ENCODE measurements at regions not wholly inside any gene's neighbourhood (a gene's known extent, or its start where the extent isn't known, plus 50 kb on each side); places are given as distances from the start of the nearest gene placed in this dataset.
A peak's percentile ranks its signal among the peaks of the same experiment; 100 is the strongest.

- Histone ChIP-seq H3K4me1 (ENCODE audit: control insufficient read depth in 1 of 2, insufficient read depth in 2 of 2, low read length in 2 of 2) (peaks cover 0 to 5% of the 10 kb centered on the region in 2 donors), H3K27ac (ENCODE audit: low read length) (no peak overlapping the region), H3K9me3 (ENCODE audit: control insufficient read depth in 1 of 2, low read length in 2 of 2) (no peaks in the 10 kb centered on the region), H3K27me3 (ENCODE audit: low read depth, low read length) (no peaks in the 10 kb centered on the region), H3K36me3 (ENCODE audit: control insufficient read depth in 1 of 2, insufficient read depth in 2 of 2, low read length in 2 of 2) (no peaks in the 10 kb centered on the region), H3K4me3 (ENCODE audit: low read depth in 1 of 2, low read length in 2 of 2) (peak overlapping the region in 1 of 2 donors; percentile 8)
Observed at GRCh38 chr13:34155931-34156607, 338.1 kb downstream of the RFC3 start.

- peak overlapping the region in 1 of 2 donors; percentile 8 for H3K4me3 ChIP-seq (ENCODE audit: low read depth in 1 of 2, low read length in 2 of 2)
- H3K4me1 ChIP-seq (ENCODE audit: control insufficient read depth in 1 of 2, insufficient read depth in 2 of 2, low read length in 2 of 2), result peaks cover 0 to 5% of the 10 kb centered on the region in 2 donors
- peak overlapping the region; percentile 11 for H3K27ac ChIP-seq (ENCODE audit: low read length)
- H3K9me3 ChIP-seq (ENCODE audit: control insufficient read depth in 1 of 2, low read length in 2 of 2), result no peaks in the 10 kb centered on the region
- no peaks in the 10 kb centered on the region for H3K36me3 ChIP-seq (ENCODE audit: control insufficient read depth in 1 of 2, insufficient read depth in 2 of 2, low read length in 2 of 2)
- H3K27me3 ChIP-seq (ENCODE audit: low read depth, low read length), result no peaks in the 10 kb centered on the region
Observed at GRCh38 chr13:34156841-34157365, 339.0 kb downstream of the RFC3 start.

- Histone ChIP-seq H3K27me3 (ENCODE audit: low read depth, low read length) (no peaks in the 10 kb centered on the region), H3K9me3 (ENCODE audit: control insufficient read depth in 1 of 2, low read length in 2 of 2) (no peaks in the 10 kb centered on the region), H3K36me3 (ENCODE audit: control insufficient read depth in 1 of 2, insufficient read depth in 2 of 2, low read length in 2 of 2) (no peaks in the 10 kb centered on the region), H3K27ac (ENCODE audit: low read length) (no peak overlapping the region), H3K4me3 (ENCODE audit: low read depth in 1 of 2, low read length in 2 of 2) (no peak overlapping the region), H3K4me1 (ENCODE audit: control insufficient read depth in 1 of 2, insufficient read depth in 2 of 2, low read length in 2 of 2) (peaks cover 0 to 11% of the 10 kb centered on the region in 2 donors)
Observed at GRCh38 chr13:34159946-34160345, 342.0 kb downstream of the RFC3 start.

GRCh38 chr13:34161931-34162543, 344.1 kb downstream of the RFC3 start:
- Histone ChIP-seq H3K4me3 (ENCODE audit: low read depth in 1 of 2, low read length in 2 of 2) (peak overlapping the region; percentile 5 to 14), H3K27me3 (ENCODE audit: low read depth, low read length) (no peaks in the 10 kb centered on the region), H3K9me3 (ENCODE audit: control insufficient read depth in 1 of 2, low read length in 2 of 2) (no peaks in the 10 kb centered on the region), H3K4me1 (ENCODE audit: control insufficient read depth in 1 of 2, insufficient read depth in 2 of 2, low read length in 2 of 2) (peaks cover 0 to 6% of the 10 kb centered on the region in 2 donors), H3K27ac (ENCODE audit: low read length) (peak overlapping the region; percentile 78), H3K36me3 (ENCODE audit: control insufficient read depth in 1 of 2, insufficient read depth in 2 of 2, low read length in 2 of 2) (no peaks in the 10 kb centered on the region)

GRCh38 chr13:34162544-34162933, 344.6 kb downstream of the RFC3 start:
- Histone ChIP-seq H3K9me3 (ENCODE audit: control insufficient read depth in 1 of 2, low read length in 2 of 2) (no peaks in the 10 kb centered on the region), H3K27ac (ENCODE audit: low read length) (peak overlapping the region; percentile 78), H3K4me1 (ENCODE audit: control insufficient read depth in 1 of 2, insufficient read depth in 2 of 2, low read length in 2 of 2) (peaks cover 0 to 6% of the 10 kb centered on the region in 2 donors), H3K4me3 (ENCODE audit: low read depth in 1 of 2, low read length in 2 of 2) (peak overlapping the region; percentile 5 to 14), H3K27me3 (ENCODE audit: low read depth, low read length) (no peaks in the 10 kb centered on the region), H3K36me3 (ENCODE audit: control insufficient read depth in 1 of 2, insufficient read depth in 2 of 2, low read length in 2 of 2) (no peaks in the 10 kb centered on the region)

- H3K9me3 ChIP-seq (ENCODE audit: control insufficient read depth in 1 of 2, low read length in 2 of 2), result no peaks in the 10 kb centered on the region
- H3K27ac ChIP-seq (ENCODE audit: low read length), result no peak overlapping the region
- H3K4me3 ChIP-seq (ENCODE audit: low read depth in 1 of 2, low read length in 2 of 2), result no peak overlapping the region
- peaks cover 0 to 6% of the 10 kb centered on the region in 2 donors for H3K4me1 ChIP-seq (ENCODE audit: control insufficient read depth in 1 of 2, insufficient read depth in 2 of 2, low read length in 2 of 2)
- H3K27me3 ChIP-seq (ENCODE audit: low read depth, low read length), result no peaks in the 10 kb centered on the region
- H3K36me3 ChIP-seq (ENCODE audit: control insufficient read depth in 1 of 2, insufficient read depth in 2 of 2, low read length in 2 of 2), result no peaks in the 10 kb centered on the region
Observed at GRCh38 chr13:34164582-34164981, 346.6 kb downstream of the RFC3 start.

GRCh38 chr13:34165158-34165557, 347.2 kb downstream of the RFC3 start:
- H3K27me3 ChIP-seq (ENCODE audit: low read depth, low read length), result no peaks in the 10 kb centered on the region
- peaks cover 0 to 6% of the 10 kb centered on the region in 2 donors for H3K4me1 ChIP-seq (ENCODE audit: control insufficient read depth in 1 of 2, insufficient read depth in 2 of 2, low read length in 2 of 2)
- H3K9me3 ChIP-seq (ENCODE audit: control insufficient read depth in 1 of 2, low read length in 2 of 2), result no peaks in the 10 kb centered on the region
- no peak overlapping the region for H3K27ac ChIP-seq (ENCODE audit: low read length)
- H3K36me3 ChIP-seq (ENCODE audit: control insufficient read depth in 1 of 2, insufficient read depth in 2 of 2, low read length in 2 of 2), result no peaks in the 10 kb centered on the region
- no peak overlapping the region for H3K4me3 ChIP-seq (ENCODE audit: low read depth in 1 of 2, low read length in 2 of 2)

GRCh38 chr13:34166406-34166805, 348.5 kb downstream of the RFC3 start:
- H3K9me3 ChIP-seq (ENCODE audit: control insufficient read depth in 1 of 2, low read length in 2 of 2), result no peaks in the 10 kb centered on the region
- no peak overlapping the region for H3K27ac ChIP-seq (ENCODE audit: low read length)
- no peaks in the 10 kb centered on the region for H3K27me3 ChIP-seq (ENCODE audit: low read depth, low read length)
- no peak overlapping the region for H3K4me3 ChIP-seq (ENCODE audit: low read depth in 1 of 2, low read length in 2 of 2)
- H3K36me3 ChIP-seq (ENCODE audit: control insufficient read depth in 1 of 2, insufficient read depth in 2 of 2, low read length in 2 of 2), result no peaks in the 10 kb centered on the region
- H3K4me1 ChIP-seq (ENCODE audit: control insufficient read depth in 1 of 2, insufficient read depth in 2 of 2, low read length in 2 of 2), result peaks cover 0 to 6% of the 10 kb centered on the region in 2 donors

GRCh38 chr13:34167347-34167746, 349.4 kb downstream of the RFC3 start:
- H3K36me3 ChIP-seq (ENCODE audit: control insufficient read depth in 1 of 2, insufficient read depth in 2 of 2, low read length in 2 of 2), result no peaks in the 10 kb centered on the region
- no peak overlapping the region for H3K27ac ChIP-seq (ENCODE audit: low read length)
- no peaks in the 10 kb centered on the region for H3K27me3 ChIP-seq (ENCODE audit: low read depth, low read length)
- no peaks in the 10 kb centered on the region for H3K9me3 ChIP-seq (ENCODE audit: control insufficient read depth in 1 of 2, low read length in 2 of 2)
- H3K4me3 ChIP-seq (ENCODE audit: low read depth in 1 of 2, low read length in 2 of 2), result no peak overlapping the region
- peaks cover 0 to 5% of the 10 kb centered on the region in 2 donors for H3K4me1 ChIP-seq (ENCODE audit: control insufficient read depth in 1 of 2, insufficient read depth in 2 of 2, low read length in 2 of 2)

- H3K4me3 ChIP-seq (ENCODE audit: low read depth in 1 of 2, low read length in 2 of 2), result no peak overlapping the region
- no peaks in the 10 kb centered on the region for H3K27me3 ChIP-seq (ENCODE audit: low read depth, low read length)
- no peaks in the 10 kb centered on the region for H3K36me3 ChIP-seq (ENCODE audit: control insufficient read depth in 1 of 2, insufficient read depth in 2 of 2, low read length in 2 of 2)
- H3K9me3 ChIP-seq (ENCODE audit: control insufficient read depth in 1 of 2, low read length in 2 of 2), result no peaks in the 10 kb centered on the region
- peaks cover 0 to 9% of the 10 kb centered on the region in 2 donors for H3K4me1 ChIP-seq (ENCODE audit: control insufficient read depth in 1 of 2, insufficient read depth in 2 of 2, low read length in 2 of 2)
- H3K27ac ChIP-seq (ENCODE audit: low read length), result no peak overlapping the region
Observed at GRCh38 chr13:34172048-34172447, 354.1 kb downstream of the RFC3 start.

- Histone ChIP-seq H3K4me3 (ENCODE audit: low read depth in 1 of 2, low read length in 2 of 2) (no peak overlapping the region), H3K36me3 (ENCODE audit: control insufficient read depth in 1 of 2, insufficient read depth in 2 of 2, low read length in 2 of 2) (no peaks in the 10 kb centered on the region), H3K9me3 (ENCODE audit: control insufficient read depth in 1 of 2, low read length in 2 of 2) (no peaks in the 10 kb centered on the region), H3K4me1 (ENCODE audit: control insufficient read depth in 1 of 2, insufficient read depth in 2 of 2, low read length in 2 of 2) (peaks cover 0 to 9% of the 10 kb centered on the region in 2 donors), H3K27ac (ENCODE audit: low read length) (no peak overlapping the region), H3K27me3 (ENCODE audit: low read depth, low read length) (no peaks in the 10 kb centered on the region)
Observed at GRCh38 chr13:34174671-34175145, 356.8 kb downstream of the RFC3 start.
